Right ventricle myocardium superior (tissue), 1 donor: ENCODE measurements at regions not wholly inside any gene's neighbourhood (a gene's known extent, or its start where the extent isn't known, plus 50 kb on each side); places are given as distances from the start of the nearest gene placed in this dataset.

Experiments used
- ATAC-seq: fragments of 200-7000 bp; cut with Tn5 transposase; one replicate; pipeline ENCODE4 v1.9.1; 2020; ENCODE audit warnings: mild to moderate bottlenecking; ENCODE audit not compliant: poor library complexity
- DNase-seq: peaks from one replicate; pipeline ENCODE4 v3.0.0-alpha.2; 2020
- intact Hi-C: fragments of 100-400 bp; cut with DNase I; formaldehyde crosslinking; loops from one replicate; pipeline ENCODE4 v1.11.2; 2022
- donor health status: DM: no; HTN: yes; CAD: no; lungs with severe emphysema.

DNA sequence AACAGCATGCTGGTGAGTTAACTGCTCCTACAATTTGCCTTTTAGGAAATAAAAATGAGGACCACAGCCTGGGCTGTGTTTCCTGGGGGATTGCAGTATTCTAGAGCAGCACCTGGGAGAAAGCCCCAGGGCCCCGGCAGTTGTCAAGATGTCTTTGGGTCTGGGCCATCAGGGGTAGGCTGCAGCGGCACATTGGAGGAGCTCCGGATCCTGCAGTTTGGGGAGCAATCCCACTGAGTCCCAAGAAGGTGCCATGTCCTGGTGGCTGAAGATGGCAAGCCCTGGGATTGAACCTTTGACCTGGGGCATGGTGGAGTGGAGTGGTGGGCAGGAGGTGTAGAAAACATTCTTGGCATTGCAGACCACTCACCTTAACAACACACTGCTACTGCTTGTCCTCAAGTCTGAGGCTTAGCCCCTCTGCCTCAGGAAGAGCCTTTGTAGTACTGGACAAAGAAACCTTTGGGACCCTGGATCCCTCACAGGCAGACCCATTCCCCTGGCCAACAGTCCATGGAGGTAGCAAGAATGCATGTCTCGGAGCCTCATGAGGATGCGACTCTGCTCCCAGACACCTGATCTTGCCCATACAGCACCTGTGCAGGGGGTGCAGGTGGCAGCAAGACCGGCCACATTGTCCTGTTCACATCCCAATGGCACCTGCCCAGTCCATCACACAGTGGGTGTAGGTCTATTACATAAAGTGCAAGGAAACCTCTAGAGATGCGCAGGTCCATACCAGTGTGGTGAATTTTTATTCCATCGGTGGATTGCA is 159.1 kb upstream of the IRX2 start:
- intact Hi-C loops, result no loop called here
- DNase-seq (no peak), ATAC-seq (no peak)

DNA sequence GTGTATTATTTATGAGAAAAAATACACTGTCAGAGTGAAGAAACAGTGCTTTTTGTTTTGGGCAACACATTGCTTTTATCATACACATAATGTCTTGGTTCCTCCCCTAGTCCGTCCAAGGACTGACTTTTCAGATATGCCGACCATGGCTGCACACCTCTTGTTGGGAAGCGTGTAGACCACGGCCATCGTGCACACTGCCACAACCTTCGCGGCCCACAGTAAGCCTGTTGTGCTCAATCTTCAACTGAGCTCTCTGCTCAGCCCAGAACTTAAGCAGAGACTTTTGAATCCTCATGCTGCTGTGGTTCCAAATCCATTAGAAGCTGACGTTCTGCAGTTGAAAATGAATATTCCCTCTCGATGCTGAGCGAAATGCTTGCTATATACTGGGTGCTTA is 157.6 kb upstream of the IRX2 start:
- ATAC-seq, result no peak
- intact Hi-C loops, result no loop called here
- no peak for DNase-seq

DNA sequence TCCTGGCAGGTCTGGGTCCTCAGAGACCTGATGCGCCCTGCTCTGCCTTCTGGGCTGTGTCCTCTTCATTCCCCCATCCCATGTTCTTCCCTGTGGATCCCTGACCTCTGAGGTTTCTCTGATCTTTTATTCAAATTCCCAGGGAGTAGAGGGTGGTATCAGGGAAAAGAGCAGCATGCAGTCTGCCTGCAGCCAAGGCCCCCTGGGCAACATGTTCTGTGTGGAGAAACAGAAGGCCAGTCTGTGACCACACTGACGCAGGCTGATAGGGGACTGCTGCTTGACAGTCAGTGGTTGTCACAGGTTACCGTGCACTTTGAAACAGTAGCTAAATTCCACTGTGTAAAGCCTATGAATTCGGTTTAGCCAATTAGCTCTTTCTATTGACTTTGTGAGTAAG is 156.6 kb upstream of the IRX2 start:
- no peak for ATAC-seq
- no peak for DNase-seq
- intact Hi-C loops, result no loop called here

DNA sequence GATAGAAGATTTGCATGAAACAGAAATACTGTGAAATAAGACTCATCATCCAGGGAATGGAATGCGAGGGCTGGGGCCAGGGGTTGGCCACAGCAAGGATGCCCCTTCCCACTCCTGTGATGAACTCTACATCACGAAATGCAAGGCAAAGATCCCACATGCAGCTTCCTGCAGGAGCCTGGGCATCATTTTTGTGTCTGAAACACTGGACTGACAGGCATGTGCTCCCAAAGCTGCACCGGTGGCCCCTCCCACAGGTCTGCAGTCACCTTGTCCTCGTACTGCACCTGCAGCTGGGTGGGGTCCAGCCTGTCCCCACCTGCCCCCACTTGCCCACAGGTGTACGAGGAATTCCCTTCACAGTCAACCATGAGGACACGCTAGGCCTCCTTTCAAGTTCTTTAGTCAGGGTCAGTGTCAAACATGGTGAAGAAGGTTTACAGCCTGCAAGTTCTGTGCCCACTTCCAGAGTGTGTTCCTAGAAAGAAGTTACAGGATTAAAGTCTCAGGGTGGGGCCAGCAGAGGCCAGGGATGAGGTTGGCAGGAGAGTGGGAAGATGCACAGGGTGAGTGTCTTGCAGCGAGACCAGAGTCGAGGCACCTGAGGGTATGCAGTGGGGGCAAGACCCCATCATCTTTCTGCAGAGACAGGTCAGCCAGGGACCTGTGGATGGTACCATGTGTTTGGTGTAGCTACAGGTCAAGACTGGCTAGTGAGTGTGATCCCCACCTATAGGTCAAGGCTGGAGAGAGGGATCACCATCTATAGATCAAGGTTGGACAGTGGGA is 155.0 kb upstream of the IRX2 start:
- intact Hi-C loops, result no loop called here
- ATAC-seq (no peak), DNase-seq (no peak)

DNA sequence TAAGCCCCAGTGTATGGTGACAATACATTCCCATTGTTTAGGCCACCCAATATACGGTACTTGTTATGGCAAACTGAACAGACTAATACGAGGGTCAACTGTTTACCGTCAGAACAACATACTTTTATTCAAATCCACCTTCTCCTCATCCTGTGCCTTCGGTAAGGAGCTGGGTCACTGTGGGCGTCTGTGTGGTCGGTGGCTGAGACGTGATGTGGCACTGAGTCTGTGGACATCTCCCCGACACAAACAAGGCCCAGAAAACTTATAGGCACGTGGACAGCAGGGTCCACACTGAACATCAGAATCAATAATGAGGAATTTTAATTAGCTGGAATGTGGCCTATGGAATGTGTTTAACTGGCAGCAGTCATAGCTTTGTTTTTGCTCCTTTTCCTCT is 154.3 kb upstream of the IRX2 start:
- intact Hi-C loops, result no loop called here
- DNase-seq (no peak), ATAC-seq (no peak)

DNA sequence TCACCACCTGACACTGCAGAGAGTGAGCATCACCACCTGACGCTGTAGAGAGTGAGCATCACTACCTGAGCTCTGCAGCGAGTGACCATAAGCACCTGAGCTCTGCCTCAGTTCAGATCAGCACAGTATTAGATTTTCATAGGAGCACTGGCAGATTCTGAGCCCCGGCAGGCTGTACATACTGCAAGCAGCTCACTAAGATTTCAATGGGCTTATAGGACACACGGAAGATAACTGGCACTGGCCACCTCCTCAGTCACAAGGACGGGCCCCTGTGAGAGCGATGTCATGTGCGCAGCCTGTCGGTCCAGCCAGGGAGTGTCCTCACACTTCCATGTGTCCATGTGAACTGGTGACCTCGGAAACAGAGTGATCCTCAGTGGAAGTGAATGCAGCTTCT is 153.5 kb upstream of the IRX2 start:
- no peak for ATAC-seq
- no peak for DNase-seq
- intact Hi-C loops, result no loop called here

DNA sequence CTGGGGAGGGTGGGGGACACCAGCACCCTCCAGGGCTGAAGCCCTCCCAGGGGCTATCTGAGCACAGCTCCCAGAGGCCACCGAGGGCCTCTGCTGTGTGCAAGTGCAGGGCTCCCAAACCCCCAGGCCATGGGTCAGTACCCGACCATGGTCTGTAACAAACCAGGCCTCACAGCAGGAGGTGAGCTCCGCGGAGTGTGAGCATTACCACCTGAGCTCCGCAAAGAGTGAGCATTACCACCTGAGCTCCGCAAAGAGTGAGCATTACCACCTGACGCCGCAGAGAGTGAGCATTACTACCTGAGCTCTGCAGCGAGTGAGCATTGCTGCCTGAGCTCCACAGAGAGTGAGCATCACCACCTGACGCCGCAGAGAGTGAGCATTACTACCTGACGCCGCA is 152.9 kb upstream of the IRX2 start:
- no peak for ATAC-seq
- no peak for DNase-seq
- intact Hi-C loops, result no loop called here

DNA sequence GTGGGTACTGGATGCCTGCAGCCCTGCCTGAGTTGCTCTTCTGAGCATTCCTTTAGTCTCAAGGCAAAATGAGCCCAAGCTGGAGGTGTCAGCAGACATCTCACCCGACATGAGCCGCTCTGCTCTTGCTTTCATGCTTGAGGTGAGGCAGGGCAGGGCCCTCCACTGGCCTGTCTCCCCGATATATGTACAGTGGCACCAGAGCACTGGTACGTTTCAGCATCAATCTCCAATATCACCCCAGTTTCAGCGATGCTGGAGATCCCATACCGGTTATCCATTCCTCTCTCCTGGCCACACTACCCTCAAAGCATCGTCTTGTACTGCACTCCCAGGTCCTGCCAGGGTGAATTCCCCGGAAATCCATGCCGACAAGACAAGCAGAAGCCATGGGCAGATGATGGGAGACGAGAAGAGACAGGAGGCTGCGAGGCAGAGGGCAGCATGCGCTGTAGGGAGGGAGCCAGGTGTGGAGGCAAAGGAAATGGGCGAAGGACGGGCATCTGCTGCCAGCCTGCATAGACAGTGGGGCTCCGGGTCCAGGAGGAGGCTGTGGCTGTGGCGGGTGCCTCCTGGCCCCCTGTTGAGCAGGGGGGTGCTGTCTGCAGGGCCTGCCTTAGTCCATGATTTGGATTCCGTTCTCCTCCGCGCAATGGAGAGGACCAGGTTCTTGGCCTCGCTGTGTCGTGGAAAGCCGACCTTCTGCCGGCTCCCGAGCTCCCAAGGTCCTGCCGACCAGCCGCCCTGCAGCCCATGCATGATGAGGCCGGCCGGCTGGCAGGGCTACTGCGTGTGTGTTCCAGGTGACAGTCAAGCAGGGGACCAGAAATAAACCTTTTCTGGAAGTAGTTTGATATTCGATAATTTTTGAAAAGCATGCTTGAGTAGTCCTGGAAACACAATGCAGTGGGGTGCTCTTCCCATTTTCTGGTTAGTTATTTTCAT is 152.2 kb upstream of the IRX2 start:
- DNase-seq, result no peak
- intact Hi-C loops, result no loop called here

DNA sequence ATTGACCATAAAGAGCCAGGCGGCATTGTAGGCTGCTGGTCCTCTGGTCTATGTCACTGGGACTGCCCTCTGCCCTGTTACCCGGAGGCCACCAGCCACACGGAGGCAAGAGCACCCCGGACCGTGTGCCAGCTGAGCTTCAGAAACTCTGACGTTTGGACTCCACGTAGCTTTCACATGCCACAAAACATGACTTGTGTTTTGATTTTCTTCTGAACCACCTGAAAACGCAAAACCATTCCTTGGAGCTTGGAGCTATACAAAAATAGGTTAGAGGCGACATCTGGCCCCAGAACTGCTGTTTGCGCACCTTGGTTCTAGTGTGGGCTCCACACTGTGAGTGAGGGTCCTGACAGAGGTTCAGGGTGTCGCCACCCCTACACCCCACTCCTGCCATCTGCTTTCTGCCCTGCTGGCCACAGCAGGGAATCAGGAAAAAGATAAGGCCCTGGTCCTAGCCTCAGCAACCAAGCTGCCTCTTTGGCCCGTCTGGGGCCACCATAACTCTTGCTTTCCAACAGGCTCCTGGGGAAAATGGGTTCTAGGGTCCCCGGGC is 151.3 kb upstream of the IRX2 start:
- intact Hi-C loops, result no loop called here
- ATAC-seq (no peak), DNase-seq (no peak)

More for the DNA sequence above, 152.2 kb upstream of the IRX2 start:
- ATAC-seq, result no peak

DNA sequence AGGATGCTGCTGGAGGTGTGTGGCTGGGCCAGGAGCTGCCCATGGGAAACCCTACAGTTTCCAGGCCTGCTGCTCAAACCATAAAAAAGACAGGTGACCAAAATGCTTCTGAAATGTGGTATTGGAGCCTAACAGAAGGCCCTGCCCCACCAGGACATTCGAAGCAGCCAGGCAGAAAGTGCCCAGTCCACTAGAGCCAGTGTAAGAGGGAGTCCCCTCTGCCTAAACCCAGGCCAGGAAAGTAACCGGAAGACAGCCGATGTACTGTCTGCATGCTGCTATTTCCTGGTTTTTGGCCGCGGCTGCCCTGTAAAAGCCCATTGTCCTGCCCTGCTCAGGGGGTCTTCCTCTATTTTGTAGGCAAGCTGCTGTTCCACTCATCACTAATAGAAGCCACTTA is 150.7 kb upstream of the IRX2 start:
- DNase-seq (no peak), ATAC-seq (no peak)
- intact Hi-C loops, result no loop called here

DNA sequence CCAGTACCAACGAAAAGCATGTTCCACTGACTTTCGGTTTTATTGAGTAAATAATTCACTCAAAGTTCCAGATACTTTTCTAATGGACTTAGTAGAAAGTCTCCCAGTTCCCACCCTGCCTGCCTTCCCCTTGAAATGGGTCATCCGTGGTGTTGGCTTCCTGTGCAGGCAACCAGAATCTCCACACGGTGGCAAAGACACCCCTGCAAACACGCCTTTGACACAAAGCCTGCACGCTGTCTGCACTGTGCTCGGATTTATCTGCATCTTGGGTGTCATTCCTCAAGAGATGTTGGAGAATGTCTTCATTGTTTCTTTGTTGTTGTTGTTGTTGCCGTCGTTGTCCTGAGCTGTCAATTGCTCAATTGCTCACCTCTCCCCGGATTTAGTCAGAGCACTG is 150.0 kb upstream of the IRX2 start:
- intact Hi-C loops, result no loop called here
- no peak for ATAC-seq
- DNase-seq, result no peak

DNA sequence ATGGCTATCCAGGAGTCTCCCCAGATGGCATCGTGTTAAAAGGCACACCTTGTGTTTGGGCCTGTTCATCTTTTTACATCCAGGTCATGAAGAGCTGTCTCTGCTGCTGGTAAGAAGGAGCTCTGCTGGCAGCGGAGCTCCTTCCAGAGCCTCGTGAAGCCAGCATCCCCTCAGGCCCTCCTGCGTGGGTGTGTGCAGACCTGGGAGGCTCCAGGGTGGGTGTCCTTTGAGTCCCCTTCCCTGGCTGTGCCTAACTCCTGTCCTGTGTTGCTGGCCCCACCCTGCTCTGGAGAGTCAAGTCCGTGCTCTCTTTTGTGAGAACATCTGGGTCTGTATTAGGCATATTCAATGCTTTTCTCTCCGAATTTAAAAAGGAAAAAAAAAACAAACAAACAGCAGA is 149.6 kb upstream of the IRX2 start:
- no peak for ATAC-seq
- no peak for DNase-seq
- intact Hi-C loops, result no loop called here

DNA sequence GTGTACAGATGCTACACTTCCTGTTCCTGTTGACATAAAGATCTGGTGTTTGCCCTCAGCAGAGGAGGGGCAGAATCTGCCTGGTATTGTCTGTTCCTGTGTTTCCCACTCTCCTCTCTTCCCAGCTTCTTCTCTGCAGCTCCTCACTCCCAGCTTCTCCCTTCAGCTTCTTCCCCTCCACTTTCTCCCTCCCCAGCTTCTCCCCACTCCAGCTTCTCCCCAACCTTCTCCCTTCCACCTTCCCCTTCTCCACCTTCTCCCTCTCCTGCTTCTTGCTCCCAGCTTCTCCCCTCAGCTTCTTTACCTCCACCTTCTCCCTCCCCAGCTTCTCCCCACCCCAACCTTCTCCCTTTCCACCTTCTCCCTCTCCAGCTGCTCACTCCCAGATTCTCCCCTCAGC is 148.9 kb upstream of the IRX2 start:
- intact Hi-C loops, result no loop called here

DNA sequence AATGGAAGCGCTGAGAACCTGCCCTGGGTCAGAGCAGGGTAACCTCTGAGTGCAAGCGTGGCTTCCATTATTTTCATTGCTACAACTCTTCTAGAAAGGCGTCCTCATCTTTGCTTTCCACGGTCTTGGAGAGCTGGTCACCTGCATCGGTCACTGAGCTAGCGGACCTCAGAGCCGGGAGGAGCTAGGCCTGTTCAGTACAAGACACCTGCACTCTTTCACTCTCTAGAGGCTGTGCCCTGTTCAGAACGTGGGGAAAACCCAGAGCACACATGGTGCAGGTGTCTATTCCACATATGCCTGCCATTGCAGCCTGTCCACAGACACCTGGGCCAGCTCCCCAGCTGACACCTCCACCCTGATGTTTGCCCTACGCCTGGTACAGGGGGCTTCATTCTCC is 147.8 kb upstream of the IRX2 start:
- DNase-seq, result no peak
- intact Hi-C loops, result no loop called here
- no peak for ATAC-seq

More for the DNA sequence above, 148.9 kb upstream of the IRX2 start:
- ATAC-seq (no peak), DNase-seq (no peak)

DNA sequence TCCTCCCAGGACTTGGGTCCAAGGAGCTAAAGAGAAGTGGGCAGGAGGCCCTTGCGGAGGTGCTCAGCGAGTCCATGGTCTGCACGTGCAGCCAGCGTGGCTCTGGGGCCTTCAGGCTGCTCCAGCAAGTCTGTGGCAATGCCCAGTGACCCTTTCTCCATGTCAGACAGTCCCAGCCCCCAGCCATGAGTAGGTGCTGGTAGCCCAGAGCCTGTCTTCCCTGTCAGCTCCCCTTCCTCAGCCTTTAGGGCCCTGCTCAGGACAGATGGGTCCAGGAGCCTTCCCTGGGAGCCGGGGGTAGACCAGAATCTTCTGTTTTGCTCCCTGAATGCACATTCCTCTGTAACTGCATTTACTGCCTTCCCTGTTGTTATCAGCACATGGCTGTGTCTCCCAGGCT is 147.2 kb upstream of the IRX2 start:
- intact Hi-C loops, result no loop called here
- ATAC-seq, result no peak
- no peak for DNase-seq

DNA sequence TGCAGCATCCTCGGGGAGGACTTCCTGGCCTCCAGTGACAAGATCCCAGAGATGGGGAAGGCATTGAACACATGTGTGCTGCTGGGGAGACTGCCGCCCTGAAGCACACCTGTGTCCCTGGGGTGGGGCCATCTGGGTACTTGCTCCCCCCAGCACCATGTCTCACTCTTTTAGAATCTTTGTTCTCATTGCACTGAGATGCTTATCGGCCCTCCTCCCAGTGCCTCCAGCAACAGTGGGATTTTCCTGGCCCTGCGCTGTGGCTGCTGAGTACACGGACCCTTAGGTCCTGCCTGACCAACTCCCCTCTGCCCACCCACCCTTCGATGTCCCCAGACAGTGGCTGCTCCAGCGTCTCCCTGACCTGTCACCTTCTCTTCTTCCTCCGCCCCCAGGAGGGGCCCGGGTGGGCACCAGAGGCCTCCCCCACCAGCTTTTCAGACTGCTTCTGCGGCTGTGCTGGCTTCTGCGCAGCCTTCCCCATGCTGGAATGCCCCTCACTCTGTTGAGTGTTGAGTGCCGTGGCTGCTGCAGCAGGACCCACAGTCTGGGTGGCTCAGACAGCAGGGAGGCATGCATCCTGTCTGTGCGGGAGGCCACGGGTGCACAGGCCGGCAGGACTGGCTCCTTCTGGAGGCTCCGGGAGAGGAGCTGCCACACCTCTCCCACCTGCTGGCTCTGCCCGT is 145.9 kb upstream of the IRX2 start:
- DNase-seq (no peak), ATAC-seq (no peak)
- intact Hi-C loops, result no loop called here

DNA sequence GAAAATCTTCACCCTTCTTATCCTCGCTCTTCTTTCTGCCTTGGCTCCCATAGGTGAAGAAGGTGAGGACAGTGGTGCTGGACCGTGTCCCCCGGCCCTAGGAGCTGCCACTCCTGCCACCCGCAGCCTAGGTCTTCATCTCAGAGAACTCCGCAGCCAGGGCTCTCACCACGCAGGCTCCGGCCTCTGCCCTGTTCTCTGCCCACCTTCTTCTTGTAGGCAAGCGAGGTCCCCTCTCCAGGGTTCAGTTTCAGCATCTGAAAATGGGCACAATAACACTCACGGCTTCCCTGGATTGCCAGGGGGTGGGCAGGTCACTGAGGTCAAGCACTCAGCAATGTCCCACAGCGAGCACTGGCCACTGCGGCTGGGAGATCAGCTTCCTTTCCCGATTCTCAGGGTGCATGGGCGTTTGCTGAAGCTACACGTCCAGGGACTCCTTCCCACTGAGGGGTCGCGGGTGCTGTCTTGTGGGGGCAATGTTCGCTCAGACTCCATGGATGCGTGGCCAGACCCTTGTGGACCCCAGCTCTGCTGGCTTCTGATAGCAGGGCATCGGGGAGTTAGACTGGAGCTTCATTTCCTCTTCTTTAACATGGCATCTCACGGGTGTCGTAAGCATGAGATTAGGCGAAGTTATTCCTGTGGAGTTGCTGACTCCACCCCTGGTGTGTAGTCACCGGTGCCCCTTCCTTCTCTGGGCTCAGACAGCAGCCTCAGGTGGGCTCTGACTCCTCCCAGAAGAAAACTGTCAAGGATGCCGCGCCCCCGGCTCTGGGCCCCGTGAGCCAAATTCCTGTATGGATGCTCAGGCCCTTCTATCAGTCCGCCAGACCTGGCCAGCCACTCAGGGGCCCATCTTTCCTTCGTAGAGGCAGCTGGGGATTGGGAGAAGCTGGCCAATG is 145.1 kb upstream of the IRX2 start:
- DNase-seq, result no peak
- intact Hi-C loops, result no loop called here
- no peak for ATAC-seq

DNA sequence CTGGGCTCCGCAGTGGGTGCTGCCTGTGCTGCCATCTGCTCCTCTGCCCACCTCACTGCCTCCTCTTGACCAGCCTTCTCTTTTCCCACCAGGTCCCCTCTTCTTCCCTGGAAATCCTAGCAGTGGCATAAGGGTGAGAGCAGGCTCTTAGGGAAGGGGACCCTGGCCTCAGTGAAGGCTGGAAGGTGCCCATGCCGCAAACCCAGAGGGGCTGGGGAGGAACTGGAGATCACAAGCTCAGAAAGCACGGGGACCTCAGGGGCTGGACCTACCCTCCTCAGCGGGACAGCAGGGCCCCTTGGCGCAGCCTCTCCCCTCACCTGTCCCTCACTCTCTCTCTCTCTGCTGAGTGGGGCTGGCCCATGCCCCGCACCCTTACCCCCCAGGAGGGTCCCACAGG is 144.4 kb upstream of the IRX2 start:
- intact Hi-C loops, result no loop called here
- no peak for ATAC-seq
- no peak for DNase-seq
